CD4-positive, CD25-positive, alpha-beta regulatory T cell (primary cell): ENCODE measurements at regions not wholly inside any gene's neighbourhood (a gene's known extent, or its start where the extent isn't known, plus 50 kb on each side); places are given as distances from the start of the nearest gene placed in this dataset.

Source experiments
- ATAC-seq, 2 donors: fragments of 150-1000 bp; cut with Tn5 transposase; one replicate each; pipeline ENCODE4 v1.10.0; 2021; ENCODE audit warnings: low read depth in 2 of 2, moderate number of reproducible peaks in 2 of 2, moderate library complexity in 1 of 2
- DNase-seq, 3 donors: peaks; one replicate each; pipeline versions ENCODE4 v3.0.0 to v3.0.0-alpha.2; 2012 to 2022; ENCODE audit warnings: mixed read lengths in 1 of 3
- H3K27ac ChIP-seq: one replicate; pipeline ENCODE4 v1.7.0; 2013; ENCODE audit warnings: mild to moderate bottlenecking, low read length; ENCODE audit not compliant: insufficient read depth, poor library complexity, severe bottlenecking
- H3K27me3 ChIP-seq: one replicate; pipeline ENCODE4 v1.7.0; 2013; ENCODE audit warnings: low read length; ENCODE audit not compliant: control insufficient read depth, insufficient read depth
- H3K36me3 ChIP-seq: one replicate; pipeline ENCODE4 v1.7.0; 2013; ENCODE audit warnings: mild to moderate bottlenecking, low read length, moderate library complexity; ENCODE audit not compliant: control insufficient read depth, insufficient read depth
- H3K4me1 ChIP-seq: 2 replicates; pipeline ENCODE4 v1.7.0; 2013; ENCODE audit warnings: mild to moderate bottlenecking, low read length; ENCODE audit not compliant: insufficient read depth, control insufficient read depth, poor library complexity, severe bottlenecking
- H3K4me3 ChIP-seq: one replicate; pipeline ENCODE4 v1.7.0; 2013; ENCODE audit warnings: low read depth, mild to moderate bottlenecking, low read length, moderate library complexity
- H3K9me3 ChIP-seq, 2 experiments: 1 replicate in 1 of 2; 2 replicates in 1 of 2; pipeline ENCODE4 v1.7.0; 2013; ENCODE audit warnings: low read length in 2 of 2, mild to moderate bottlenecking in 1 of 2, moderate library complexity in 1 of 2; ENCODE audit not compliant: control insufficient read depth in 2 of 2
- H3K27ac Mint-ChIP-seq, 3 donors: one replicate each; pipeline ENCODE4 v1.8.0; 2020 to 2022; ENCODE audit warnings: mild to moderate bottlenecking in 3 of 3, mixed read lengths in 3 of 3, moderate library complexity in 2 of 3
- H3K27me3 Mint-ChIP-seq: one replicate; pipeline ENCODE4 v1.8.0; 2022; ENCODE audit warnings: mild to moderate bottlenecking, mixed read lengths
- H3K36me3 Mint-ChIP-seq: one replicate; pipeline ENCODE4 v1.8.0; 2020; ENCODE audit warnings: mixed read lengths
- H3K4me1 Mint-ChIP-seq, 4 donors: one replicate each; pipeline ENCODE4 v1.8.0; 2020 to 2022; ENCODE audit warnings: mixed read lengths in 4 of 4, mild to moderate bottlenecking in 1 of 4
- H3K4me3 Mint-ChIP-seq, 4 donors: one replicate each; pipeline ENCODE4 v1.8.0; 2020 to 2022; ENCODE audit warnings: mild to moderate bottlenecking in 4 of 4, mixed read lengths in 4 of 4, moderate library complexity in 3 of 4
- H3K9me3 Mint-ChIP-seq, 7 donors: one replicate each; pipeline ENCODE4 v1.8.0; 2020 to 2022; ENCODE audit warnings: mixed read lengths in 7 of 7, mild to moderate bottlenecking in 3 of 7, moderate library complexity in 2 of 7

- Mint-ChIP-seq H3K4me1 (no peaks in the 10 kb centered on the region), H3K36me3 (no peaks in the 10 kb centered on the region), H3K27me3 (no peaks in the 10 kb centered on the region), H3K27ac (no peak overlapping the region), H3K4me3 (no peak overlapping the region), H3K9me3 (no peaks in the 10 kb centered on the region)
- DNase-seq = no peak
- no peaks in the 10 kb centered on the region for H3K4me1 ChIP-seq
- H3K27ac ChIP-seq = no peak overlapping the region
- ATAC-seq = no peak
- no peaks in the 10 kb centered on the region for H3K9me3 ChIP-seq
- H3K4me3 ChIP-seq = no peak overlapping the region
- H3K36me3 ChIP-seq = no peaks in the 10 kb centered on the region
- no peaks in the 10 kb centered on the region for H3K27me3 ChIP-seq
Measured at GRCh38 chr2:215517391-215517790, 81.5 kb upstream of the FN1 start.

- Mint-ChIP-seq H3K27ac (no peak overlapping the region), H3K9me3 (peaks cover 0 to 4% (median 0%) of the 10 kb centered on the region in 7 donors), H3K4me1 (no peaks in the 10 kb centered on the region), H3K27me3 (no peaks in the 10 kb centered on the region), H3K4me3 (no peak overlapping the region), H3K36me3 (no peaks in the 10 kb centered on the region)
- no peaks in the 10 kb centered on the region for H3K9me3 ChIP-seq
- no peak for ATAC-seq
- H3K27ac ChIP-seq = no peak overlapping the region
- H3K4me3 ChIP-seq = no peak overlapping the region
- H3K4me1 ChIP-seq = no peaks in the 10 kb centered on the region
- no peaks in the 10 kb centered on the region for H3K27me3 ChIP-seq
- no peaks in the 10 kb centered on the region for H3K36me3 ChIP-seq
- DNase-seq = no peak
Measured at GRCh38 chr2:215514516-215514915, 78.6 kb upstream of the FN1 start.

- H3K27ac ChIP-seq = no peak overlapping the region
Measured at GRCh38 chr2:215511454-215512346, 75.8 kb upstream of the FN1 start.

GRCh38 chr2:215507836-215508235 lies 72.0 kb upstream of the FN1 start:
- Mint-ChIP-seq H3K27ac (no peak overlapping the region), H3K9me3 (peaks cover 0 to 4% (median 0%) of the 10 kb centered on the region in 7 donors), H3K27me3 (peaks cover 5% of the 10 kb centered on the region), H3K4me1 (no peaks in the 10 kb centered on the region), H3K36me3 (no peaks in the 10 kb centered on the region), H3K4me3 (no peak overlapping the region)
- ATAC-seq (no peak), DNase-seq (no peak)
- Histone ChIP-seq H3K4me1 (no peaks in the 10 kb centered on the region), H3K27me3 (peaks cover 2% of the 10 kb centered on the region), H3K9me3 (no peaks in the 10 kb centered on the region), H3K27ac (no peak overlapping the region), H3K4me3 (no peak overlapping the region), H3K36me3 (no peaks in the 10 kb centered on the region)

More at GRCh38 chr2:215511454-215512346, 75.8 kb upstream of the FN1 start:
- Mint-ChIP-seq H3K27me3 (no peaks in the 10 kb centered on the region), H3K36me3 (no peaks in the 10 kb centered on the region), H3K4me3 (no peak overlapping the region), H3K9me3 (peaks cover 0 to 4% (median 0%) of the 10 kb centered on the region in 7 donors), H3K4me1 (no peaks in the 10 kb centered on the region), H3K27ac (no peak overlapping the region)
- DNase-seq = no peak
- ATAC-seq = no peak
- no peaks in the 10 kb centered on the region for H3K27me3 ChIP-seq
- no peaks in the 10 kb centered on the region for H3K4me1 ChIP-seq
- no peak overlapping the region for H3K4me3 ChIP-seq
- no peaks in the 10 kb centered on the region for H3K9me3 ChIP-seq
- H3K36me3 ChIP-seq = no peaks in the 10 kb centered on the region

- no peak overlapping the region for H3K4me3 ChIP-seq
- H3K36me3 ChIP-seq = no peaks in the 10 kb centered on the region
- H3K27me3 Mint-ChIP-seq = peaks cover 5% of the 10 kb centered on the region
- no peak overlapping the region for H3K4me3 Mint-ChIP-seq
- H3K27ac ChIP-seq = no peak overlapping the region
- no peaks in the 10 kb centered on the region for H3K36me3 Mint-ChIP-seq
- H3K9me3 ChIP-seq = no peaks in the 10 kb centered on the region
- H3K27ac Mint-ChIP-seq = no peak overlapping the region
- ATAC-seq (no peak), DNase-seq (no peak)
- no peaks in the 10 kb centered on the region for H3K4me1 ChIP-seq
- peaks cover 2% of the 10 kb centered on the region for H3K27me3 ChIP-seq
- peaks cover 0 to 4% (median 0%) of the 10 kb centered on the region in 7 donors for H3K9me3 Mint-ChIP-seq
- no peaks in the 10 kb centered on the region for H3K4me1 Mint-ChIP-seq
Measured at GRCh38 chr2:215507136-215507535, 71.3 kb upstream of the FN1 start.

GRCh38 chr2:215506604-215506990 lies 70.7 kb upstream of the FN1 start:
- Mint-ChIP-seq H3K4me3 (no peak overlapping the region), H3K4me1 (no peaks in the 10 kb centered on the region), H3K9me3 (peaks cover 0 to 4% (median 0%) of the 10 kb centered on the region in 7 donors), H3K27ac (no peak overlapping the region), H3K36me3 (no peaks in the 10 kb centered on the region), H3K27me3 (peaks cover 5% of the 10 kb centered on the region)
- Histone ChIP-seq H3K27me3 (peaks cover 2% of the 10 kb centered on the region), H3K27ac (no peak overlapping the region), H3K36me3 (no peaks in the 10 kb centered on the region), H3K4me3 (no peak overlapping the region), H3K4me1 (no peaks in the 10 kb centered on the region), H3K9me3 (no peaks in the 10 kb centered on the region)
- ATAC-seq (no peak), DNase-seq (no peak)

- H3K4me1 Mint-ChIP-seq = no peaks in the 10 kb centered on the region
- Histone ChIP-seq H3K4me3 (no peak overlapping the region), H3K36me3 (no peaks in the 10 kb centered on the region), H3K4me1 (no peaks in the 10 kb centered on the region), H3K27ac (no peak overlapping the region), H3K9me3 (no peaks in the 10 kb centered on the region), H3K27me3 (peaks cover 2% of the 10 kb centered on the region)
- H3K27me3 Mint-ChIP-seq = peaks cover 5% of the 10 kb centered on the region
- no peak overlapping the region for H3K4me3 Mint-ChIP-seq
- H3K36me3 Mint-ChIP-seq = no peaks in the 10 kb centered on the region
- no peak for DNase-seq
- H3K9me3 Mint-ChIP-seq = peaks cover 0 to 4% (median 0%) of the 10 kb centered on the region in 7 donors
- no peak overlapping the region for H3K27ac Mint-ChIP-seq
- ATAC-seq = no peak
Measured at GRCh38 chr2:215505044-215505786, 69.3 kb upstream of the FN1 start.
